Aorta (tissue), 5 donors: ENCODE measurements at regions not wholly inside any gene's neighbourhood (a gene's known extent, or its start where the extent isn't known, plus 50 kb on each side); places are given as distances from the start of the nearest gene placed in this dataset.

Experiments
- ATAC-seq: fragments of 200-7000 bp; cut with Tn5 transposase; one replicate; pipeline ENCODE4 v1.9.1; 2022; ENCODE audit warnings: moderate library complexity; ENCODE audit not compliant: low FRiP score
- DNase-seq, 2 donors: peaks; one replicate each; pipeline ENCODE4 v3.0.0-alpha.2; 2020
- H3K27ac ChIP-seq, 2 donors: one replicate each; pipeline ENCODE4 v1.5.1; 2013; ENCODE audit warnings: low read length in 2 of 2, mild to moderate bottlenecking in 2 of 2, moderate library complexity in 2 of 2, control low read depth in 1 of 2, inconsistent platforms in 1 of 2, low read depth in 1 of 2
- H3K27me3 ChIP-seq, 2 donors: one replicate each; pipeline ENCODE4 v1.6.1; 2013; ENCODE audit warnings: control low read depth in 1 of 2, low read length in 1 of 2, mild to moderate bottlenecking in 1 of 2, moderate library complexity in 1 of 2; ENCODE audit not compliant: insufficient read depth in 2 of 2, control insufficient read depth in 1 of 2
- H3K36me3 ChIP-seq, 2 donors: one replicate each; pipeline ENCODE4 v1.6.1; 2013; ENCODE audit warnings: control low read depth in 1 of 2, low read length in 1 of 2, mild to moderate bottlenecking in 1 of 2; ENCODE audit not compliant: insufficient read depth in 2 of 2, control insufficient read depth in 1 of 2
- H3K4me1 ChIP-seq, 2 donors: one replicate each; pipeline ENCODE4 v1.6.1; 2013; ENCODE audit warnings: low read length in 2 of 2, control low read depth in 1 of 2, mild to moderate bottlenecking in 1 of 2, moderate library complexity in 1 of 2; ENCODE audit not compliant: insufficient read depth in 2 of 2, control insufficient read depth in 1 of 2
- H3K4me3 ChIP-seq, 2 donors: one replicate each; pipeline ENCODE4 v1.5.1; 2013; ENCODE audit warnings: low read length in 2 of 2, control low read depth in 1 of 2, mild to moderate bottlenecking in 1 of 2
- H3K9me3 ChIP-seq: one replicate; pipeline ENCODE4 v1.6.1; 2013; ENCODE audit warnings: mild to moderate bottlenecking, low read length; ENCODE audit not compliant: control insufficient read depth
- WGBS, 2 donors: extraction: QIAGEN DNeasy Blood & Tissue Kit; methylation state at CpG; one replicate each; pipeline ENCODE4 v1.1.7; 2013; 5-methylcytosine and 5-hydroxymethylcytosine counted together
- intact Hi-C, 2 donors: fragments of 100-400 bp; cut with DNase I; formaldehyde crosslinking; loops; one replicate each; pipeline versions ENCODE4 v1.14.2 to v1.15.0; 2022
- donor health status: healthy with polysubstance abuse.
- donor health status: Bipolar disorder and iron deficiency.
- donor health status: DM: no; HTN: no; CAD: no.
- donor health status: DM: no; HTN: no; CAD: no.
- donor health status: DM: yes; HTN: yes; CAD: no.

GRCh38 chr12:19053218-19053617 is 76.3 kb upstream of the PLEKHA5 start:
- no peak overlapping the region for H3K4me3 ChIP-seq
- H3K4me1 ChIP-seq: no peaks in the 10 kb centered on the region
- no peaks in the 10 kb centered on the region for H3K9me3 ChIP-seq
- no peak for ATAC-seq
- no peaks in the 10 kb centered on the region for H3K27me3 ChIP-seq
- 96 to 100% methylated on average over 1 of the region's 1 CpG for WGBS, 2 donors
- intact Hi-C loops: no loop called here
- H3K27ac ChIP-seq: no peak overlapping the region
- no peak for DNase-seq
- H3K36me3 ChIP-seq: no peaks in the 10 kb centered on the region

DNA sequence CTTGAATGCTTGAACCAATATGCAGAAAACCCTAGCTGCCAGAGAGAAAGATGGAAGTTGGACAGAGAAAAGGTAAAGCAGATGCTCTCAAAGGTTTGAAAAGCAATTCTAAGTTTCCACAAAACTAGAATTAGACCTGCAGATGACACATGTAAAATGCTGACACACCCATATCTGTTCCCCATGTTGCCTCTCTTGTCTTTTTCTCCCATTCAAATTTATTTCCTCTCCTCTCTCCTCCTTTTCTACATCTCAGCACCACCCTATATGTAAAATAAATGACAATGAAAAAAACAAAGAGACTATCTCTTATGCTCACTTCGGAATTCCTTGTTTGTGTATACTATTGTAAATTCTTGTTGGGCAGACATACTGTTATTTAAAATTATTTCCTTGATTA is 75.5 kb upstream of the PLEKHA5 start:
- H3K4me3 ChIP-seq: no peak overlapping the region
- no peak overlapping the region for H3K27ac ChIP-seq
- no peaks in the 10 kb centered on the region for H3K9me3 ChIP-seq
- no peaks in the 10 kb centered on the region for H3K27me3 ChIP-seq
- ATAC-seq (no peak), DNase-seq (no peak)
- WGBS, 2 donors: 87 to 89% methylated on average over 1 of the region's 1 CpG
- intact Hi-C loops: no loop called here
- H3K36me3 ChIP-seq: no peaks in the 10 kb centered on the region
- H3K4me1 ChIP-seq: no peaks in the 10 kb centered on the region

DNA sequence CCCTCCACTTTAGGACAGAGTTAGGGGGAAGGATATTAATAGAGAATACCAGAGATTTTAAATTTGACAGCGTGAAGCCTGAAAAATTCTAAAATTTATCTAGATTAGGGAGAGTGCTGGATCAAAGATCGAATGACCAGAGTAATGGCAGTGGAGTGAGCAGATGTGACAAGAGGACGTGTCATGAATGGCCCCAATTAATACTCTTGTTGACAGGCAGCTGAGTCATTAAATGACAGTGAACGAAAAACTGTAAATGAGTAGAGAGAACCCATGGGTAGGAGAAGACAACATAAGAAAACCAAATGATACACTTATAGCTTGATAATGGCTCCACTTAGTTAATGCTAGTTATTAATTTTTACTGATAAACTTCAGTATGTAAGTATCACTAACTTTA is 73.9 kb upstream of the PLEKHA5 start:
- ATAC-seq (no peak), DNase-seq (no peak)
- Histone ChIP-seq H3K4me1 (no peaks in the 10 kb centered on the region), H3K36me3 (no peaks in the 10 kb centered on the region), H3K4me3 (no peak overlapping the region), H3K27ac (no peak overlapping the region), H3K27me3 (no peaks in the 10 kb centered on the region), H3K9me3 (no peaks in the 10 kb centered on the region)
- 81 to 91% methylated on average over 4 of the region's 4 CpGs for WGBS, 2 donors
- intact Hi-C loops: no loop called here

DNA sequence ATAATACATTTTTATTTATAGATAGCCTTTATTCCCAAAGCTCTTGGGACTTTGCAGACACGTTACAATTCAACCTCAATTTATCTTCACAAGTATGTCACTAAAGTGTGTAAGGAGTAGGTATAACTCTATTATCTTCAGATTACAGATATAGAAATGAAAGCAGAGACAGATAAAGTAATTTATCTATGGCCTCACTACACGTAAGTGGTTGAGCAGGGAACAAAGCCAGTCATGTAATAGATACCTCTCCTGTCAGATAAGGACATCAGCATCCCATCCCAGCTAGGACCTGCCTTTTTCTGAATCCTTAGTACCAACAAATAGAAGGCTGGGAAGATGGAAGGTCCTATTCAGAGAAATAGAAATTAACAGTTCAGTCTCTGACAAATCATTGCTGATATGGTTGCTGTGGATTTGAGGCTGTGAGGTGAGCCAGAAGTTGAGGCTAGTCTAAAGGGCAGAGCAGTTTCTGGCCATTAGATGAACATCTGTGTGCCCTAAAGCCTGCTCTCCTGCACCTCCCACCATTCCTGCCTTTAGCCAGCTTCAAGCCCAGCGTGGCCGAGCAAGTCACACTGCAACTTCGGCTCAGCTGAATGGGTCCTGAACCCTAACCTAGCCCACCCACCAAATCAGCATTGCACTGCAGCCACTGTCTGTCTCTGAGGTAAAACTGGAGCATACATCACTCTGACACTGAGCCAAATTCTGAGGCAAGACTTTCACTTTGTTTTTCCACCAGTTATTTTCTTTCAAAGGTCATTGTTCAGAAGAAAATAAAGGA is 71.1 kb upstream of the PLEKHA5 start:
- H3K4me3 ChIP-seq: no peak overlapping the region
- intact Hi-C loops: no loop called here
- no peak for ATAC-seq
- no peak for DNase-seq
- no peaks in the 10 kb centered on the region for H3K36me3 ChIP-seq
- WGBS, 2 donors: 29 to 31% methylated on average over 5 of the region's 5 CpGs
- H3K4me1 ChIP-seq: no peaks in the 10 kb centered on the region
- H3K9me3 ChIP-seq: no peaks in the 10 kb centered on the region
- H3K27ac ChIP-seq: no peak overlapping the region
- no peaks in the 10 kb centered on the region for H3K27me3 ChIP-seq

DNA sequence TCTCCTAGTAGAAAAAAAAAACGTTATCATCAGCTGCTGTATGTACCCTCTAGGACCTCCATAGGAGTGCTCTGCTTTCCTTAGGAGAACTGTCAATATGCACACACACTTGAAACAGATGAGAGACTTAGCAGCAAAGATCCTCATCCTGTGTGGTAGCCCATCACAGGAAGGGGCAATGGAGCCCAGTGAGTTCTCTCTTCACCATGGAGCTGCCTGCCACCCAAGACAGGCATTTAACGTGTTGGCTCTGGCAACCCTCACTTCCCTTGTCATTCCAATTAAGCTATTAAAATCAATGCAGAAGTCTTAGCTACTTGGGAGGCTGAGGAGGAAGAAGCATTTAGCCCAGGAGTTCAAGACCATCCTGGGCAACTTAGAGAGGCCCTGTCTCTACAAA is 64.8 kb upstream of the PLEKHA5 start:
- intact Hi-C loops: no loop called here
- DNase-seq (no peak), ATAC-seq (no peak)
- Histone ChIP-seq H3K36me3 (no peaks in the 10 kb centered on the region), H3K4me3 (no peak overlapping the region), H3K27ac (no peak overlapping the region), H3K4me1 (no peaks in the 10 kb centered on the region), H3K27me3 (no peaks in the 10 kb centered on the region), H3K9me3 (no peaks in the 10 kb centered on the region)
- WGBS, 2 donors: 49 to 50% methylated on average over 2 of the region's 2 CpGs

DNA sequence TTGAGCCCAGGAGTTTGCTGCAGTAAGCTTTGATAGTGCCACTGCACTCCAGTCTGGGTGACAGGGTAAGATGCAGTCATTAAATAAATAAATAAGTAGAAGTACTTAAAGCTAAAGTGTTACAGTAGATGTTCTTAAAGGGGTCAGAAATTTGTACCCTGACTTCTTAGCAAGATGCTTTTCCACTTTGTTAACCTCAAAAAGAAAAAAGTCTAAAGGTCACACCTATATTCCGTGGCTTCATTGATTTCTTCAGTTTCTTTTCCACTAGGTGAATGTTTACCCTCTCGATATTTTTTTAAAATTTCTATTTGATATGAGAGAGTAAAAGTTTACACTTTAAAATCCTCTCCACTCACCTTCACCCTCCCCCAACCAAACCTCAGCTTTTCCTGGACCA is 64.3 kb upstream of the PLEKHA5 start:
- intact Hi-C loops: no loop called here
- no peak for DNase-seq
- no peak for ATAC-seq
- Histone ChIP-seq H3K4me3 (no peak overlapping the region), H3K27me3 (no peaks in the 10 kb centered on the region), H3K9me3 (no peaks in the 10 kb centered on the region), H3K27ac (no peak overlapping the region), H3K36me3 (no peaks in the 10 kb centered on the region), H3K4me1 (no peaks in the 10 kb centered on the region)
- WGBS, 2 donors: 94 to 97% methylated on average over 2 of the region's 2 CpGs

- intact Hi-C loops: no loop called here
- Histone ChIP-seq H3K27me3 (no peaks in the 10 kb centered on the region), H3K36me3 (no peaks in the 10 kb centered on the region), H3K9me3 (no peaks in the 10 kb centered on the region), H3K4me1 (no peaks in the 10 kb centered on the region), H3K27ac (no peak overlapping the region), H3K4me3 (no peak overlapping the region)
- ATAC-seq (no peak), DNase-seq (no peak)
- WGBS, 2 donors: 65 to 68% methylated on average over 1 of the region's 1 CpG
Measured at GRCh38 chr12:19065871-19066270, 63.7 kb upstream of the PLEKHA5 start.

DNA sequence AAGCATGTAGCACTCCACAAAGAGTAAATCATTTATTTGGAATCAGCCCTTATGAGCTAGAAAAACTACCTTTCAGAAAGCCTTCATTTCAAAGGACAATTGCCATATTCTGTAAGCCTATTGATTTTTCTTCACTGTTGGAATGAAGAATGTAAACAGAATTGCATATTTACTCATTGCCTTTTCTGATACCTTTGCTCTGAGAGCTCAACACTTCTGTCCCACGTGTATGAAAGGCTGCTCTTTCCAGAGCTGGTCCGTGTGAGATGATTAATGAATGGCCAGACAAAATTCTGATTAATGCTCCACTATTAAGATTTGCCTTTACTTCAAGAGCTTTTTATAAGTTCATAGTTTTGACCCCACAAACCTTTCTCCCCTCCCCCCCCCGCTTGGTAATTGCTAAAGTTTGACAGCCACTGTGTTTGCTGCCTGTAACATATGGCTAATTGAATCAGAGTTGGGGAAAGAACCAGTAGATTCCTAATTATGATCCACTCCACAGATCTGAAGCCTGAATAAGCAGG is 63.0 kb upstream of the PLEKHA5 start:
- no peaks in the 10 kb centered on the region for H3K9me3 ChIP-seq
- ATAC-seq (no peak), DNase-seq (no peak)
- no peak overlapping the region for H3K27ac ChIP-seq
- no peaks in the 10 kb centered on the region for H3K36me3 ChIP-seq
- no peaks in the 10 kb centered on the region for H3K4me1 ChIP-seq
- intact Hi-C loops: no loop called here
- no peak overlapping the region for H3K4me3 ChIP-seq
- 38% methylated on average over 3 of the region's 3 CpGs for WGBS, 2 donors
- H3K27me3 ChIP-seq: no peaks in the 10 kb centered on the region

DNA sequence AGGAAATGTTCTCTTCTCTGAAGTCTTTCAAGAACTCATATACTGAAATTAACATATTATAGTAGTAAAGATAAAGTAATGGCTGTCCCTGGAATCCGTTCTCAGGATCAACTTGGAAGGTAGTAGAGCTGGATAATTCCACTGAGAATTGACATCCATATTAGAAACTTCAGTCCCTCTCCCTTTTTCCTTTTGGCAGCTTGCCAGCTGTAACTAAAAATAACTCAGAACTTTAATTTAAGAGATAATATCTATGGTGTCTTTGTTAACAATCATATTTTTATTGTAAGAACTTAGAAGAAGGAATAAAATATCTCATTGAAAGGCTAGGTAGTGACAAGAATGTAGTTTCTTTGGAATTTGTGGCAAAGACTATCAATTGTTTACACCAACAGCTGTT is 61.4 kb upstream of the PLEKHA5 start:
- H3K4me3 ChIP-seq: no peak overlapping the region
- ATAC-seq: no peak
- WGBS, 2 donors: 28 to 29% methylated on average over 1 of the region's 1 CpG

More for the DNA sequence above, 61.4 kb upstream of the PLEKHA5 start:
- Histone ChIP-seq H3K36me3 (no peaks in the 10 kb centered on the region), H3K9me3 (no peaks in the 10 kb centered on the region), H3K27me3 (no peaks in the 10 kb centered on the region), H3K27ac (no peak overlapping the region), H3K4me1 (no peaks in the 10 kb centered on the region)
- intact Hi-C loops: no loop called here
- no peak for DNase-seq
